GM18502 (cell line): ENCODE measurements at regions not wholly inside any gene's neighbourhood (a gene's known extent, or its start where the extent isn't known, plus 50 kb on each side); places are given as distances from the start of the nearest gene placed in this dataset.
A peak's percentile ranks its signal among the peaks of the same experiment; 100 is the strongest.

ENCODE experiments used
- ATAC-seq: cut with Tn5 transposase; IDR thresholded peaks from one replicate; pipeline ENCODE4 v1.9.1; 2021; ENCODE audit warnings: mild to moderate bottlenecking; ENCODE audit not compliant: unreplicated experiment, poor library complexity

DNA sequence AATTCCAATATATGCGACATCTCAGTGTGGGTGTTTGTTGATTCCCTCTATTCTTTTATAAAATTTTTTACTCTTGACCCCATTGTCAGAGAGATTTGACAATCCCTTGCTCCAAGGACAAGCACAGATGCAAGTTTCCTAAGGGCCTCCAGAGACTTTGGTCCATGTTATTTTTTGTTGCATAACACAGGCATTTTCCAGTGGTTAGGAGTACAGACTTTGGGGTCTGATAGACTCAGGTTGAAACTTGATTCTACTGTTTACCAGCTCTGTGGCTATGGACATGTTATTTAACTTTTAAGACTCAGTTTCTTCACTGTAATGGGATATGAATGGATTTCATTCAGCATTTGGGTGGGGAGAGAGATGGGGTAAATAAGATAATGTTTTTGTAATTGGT, 361.3 kb downstream of the ENC1 start:
- no peak for ATAC-seq

- no peak for ATAC-seq
Measured at GRCh38 chr5:74277418-74277817, 363.1 kb downstream of the ENC1 start.

DNA sequence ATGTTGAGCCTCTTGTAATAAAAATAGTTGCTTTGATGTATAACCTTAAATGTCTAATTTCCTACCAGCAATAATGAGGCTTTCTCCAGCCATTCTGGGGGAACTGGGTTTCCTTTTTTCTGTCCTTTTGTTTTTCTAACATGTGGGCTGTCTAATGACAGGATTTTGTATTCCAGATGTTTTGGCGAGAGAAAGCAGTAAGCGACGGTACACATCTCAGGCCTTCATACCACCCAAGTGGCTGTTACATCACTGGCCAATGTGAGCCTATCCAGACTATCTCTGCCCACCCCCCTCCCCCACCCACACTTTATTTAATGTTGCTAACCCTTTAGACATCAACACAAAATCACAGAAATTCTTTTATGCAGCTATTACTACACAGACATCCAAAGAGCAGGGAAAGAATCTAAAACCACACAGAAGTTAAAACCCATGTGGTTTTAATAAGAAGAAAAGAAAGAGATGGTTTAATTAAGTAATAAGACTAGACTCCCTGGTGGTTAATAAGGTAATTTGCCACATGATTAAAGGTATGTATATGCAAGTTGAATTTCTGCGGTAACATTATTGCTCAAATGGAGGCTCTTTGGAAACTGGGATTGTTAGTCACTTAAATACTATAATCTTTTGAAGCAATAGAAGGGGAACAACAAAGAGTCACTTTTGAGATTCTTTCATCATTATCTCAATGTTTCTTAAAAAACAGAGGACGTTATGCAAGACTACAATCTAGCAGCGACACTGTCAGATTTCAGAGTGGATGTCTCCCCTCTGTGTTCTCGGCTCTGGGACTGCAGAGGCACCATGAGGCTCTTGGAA, 365.1 kb downstream of the ENC1 start:
- no peak for ATAC-seq

GRCh38 chr5:74274326-74274725, 366.2 kb downstream of the ENC1 start:
- ATAC-seq = no peak

DNA sequence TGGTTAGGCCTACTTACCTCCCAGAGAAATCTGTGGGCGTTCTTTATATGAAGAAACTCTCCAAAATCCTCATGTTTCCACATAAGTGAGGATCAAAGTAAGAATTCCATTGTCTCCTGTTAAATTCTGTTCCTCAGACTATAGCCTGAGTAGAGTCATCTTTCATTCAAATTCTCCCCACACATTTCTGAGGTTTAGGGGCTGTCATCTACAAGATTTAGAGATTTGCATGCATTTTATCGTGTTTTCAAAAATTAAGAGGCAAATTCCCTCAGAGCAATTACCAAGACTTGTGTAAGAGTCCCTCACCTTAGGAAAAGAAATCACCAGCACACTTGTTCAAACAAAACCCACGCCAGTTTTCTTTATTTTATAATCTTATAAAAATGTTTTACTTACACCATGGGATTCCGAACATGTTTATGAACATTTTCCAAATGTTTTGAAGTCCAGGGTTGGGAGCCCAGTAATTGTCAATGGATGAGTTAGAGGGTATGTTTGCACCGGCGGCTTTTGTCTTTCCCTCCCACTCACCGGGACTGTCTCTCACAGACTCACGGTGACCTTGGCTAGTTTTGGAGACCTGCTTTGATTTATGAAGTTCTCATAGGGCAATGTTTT, 367.6 kb downstream of the ENC1 start:
- no peak for ATAC-seq

GRCh38 chr5:74272024-74272775, 368.3 kb downstream of the ENC1 start:
- no peak for ATAC-seq

- ATAC-seq = no peak
Measured at GRCh38 chr5:74268297-74268696, 372.2 kb downstream of the ENC1 start.

- ATAC-seq = no peak
Measured at GRCh38 chr5:74266836-74267235, 373.7 kb downstream of the ENC1 start.

DNA sequence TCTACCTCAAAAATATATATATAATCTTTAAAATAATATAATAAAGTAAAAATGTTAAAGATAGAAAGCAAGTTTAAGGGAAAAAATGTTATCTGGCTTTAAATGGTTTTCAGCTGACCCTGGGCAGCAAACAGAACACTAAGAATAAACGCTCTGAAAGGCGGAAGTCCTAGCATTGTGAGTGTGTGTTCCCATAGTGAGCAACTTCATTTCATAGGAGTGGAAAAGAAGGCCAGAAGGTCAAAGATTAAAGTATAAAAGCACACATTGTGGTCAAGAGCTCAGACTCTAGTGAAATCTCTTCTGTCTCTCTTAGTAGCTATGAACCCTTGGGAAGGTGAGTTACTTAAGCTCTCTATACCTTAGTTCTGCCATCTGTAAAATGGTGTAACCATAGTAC, 374.4 kb downstream of the ENC1 start:
- ATAC-seq = no peak

GRCh38 chr5:74262544-74263207, 377.9 kb downstream of the ENC1 start:
- no peak for ATAC-seq

GRCh38 chr5:74261866-74262265, 378.7 kb downstream of the ENC1 start:
- no peak for ATAC-seq

GRCh38 chr5:74261421-74261820, 379.1 kb downstream of the ENC1 start:
- ATAC-seq = no peak

DNA sequence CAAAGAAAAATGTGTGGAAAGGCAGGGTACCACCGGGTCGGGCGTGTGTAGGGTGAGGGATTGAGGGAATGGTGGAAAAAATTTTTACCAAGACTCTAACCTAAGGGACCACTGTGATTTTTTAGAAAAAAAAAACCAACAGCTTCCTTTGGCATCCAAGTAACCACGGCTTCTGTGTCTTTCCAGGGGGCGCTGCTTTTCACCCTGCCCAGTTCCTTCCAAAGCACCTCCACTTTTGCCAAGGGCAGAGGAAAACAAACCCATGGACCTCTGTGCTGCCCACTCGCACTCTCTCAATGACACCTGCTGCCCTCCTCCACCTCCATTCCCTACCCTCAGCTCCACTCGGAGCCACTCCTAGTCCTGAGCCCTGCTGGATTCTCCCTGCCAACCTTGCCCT, 381.0 kb downstream of the ENC1 start:
- no peak for ATAC-seq

- no peak for ATAC-seq
Measured at GRCh38 chr5:74258314-74258665, 382.2 kb downstream of the ENC1 start.

- ATAC-seq = peak; percentile 47
Measured at GRCh38 chr5:74257645-74258313, 382.7 kb downstream of the ENC1 start.

- no peak for ATAC-seq
Measured at GRCh38 chr5:74257060-74257527, 383.4 kb downstream of the ENC1 start.

DNA sequence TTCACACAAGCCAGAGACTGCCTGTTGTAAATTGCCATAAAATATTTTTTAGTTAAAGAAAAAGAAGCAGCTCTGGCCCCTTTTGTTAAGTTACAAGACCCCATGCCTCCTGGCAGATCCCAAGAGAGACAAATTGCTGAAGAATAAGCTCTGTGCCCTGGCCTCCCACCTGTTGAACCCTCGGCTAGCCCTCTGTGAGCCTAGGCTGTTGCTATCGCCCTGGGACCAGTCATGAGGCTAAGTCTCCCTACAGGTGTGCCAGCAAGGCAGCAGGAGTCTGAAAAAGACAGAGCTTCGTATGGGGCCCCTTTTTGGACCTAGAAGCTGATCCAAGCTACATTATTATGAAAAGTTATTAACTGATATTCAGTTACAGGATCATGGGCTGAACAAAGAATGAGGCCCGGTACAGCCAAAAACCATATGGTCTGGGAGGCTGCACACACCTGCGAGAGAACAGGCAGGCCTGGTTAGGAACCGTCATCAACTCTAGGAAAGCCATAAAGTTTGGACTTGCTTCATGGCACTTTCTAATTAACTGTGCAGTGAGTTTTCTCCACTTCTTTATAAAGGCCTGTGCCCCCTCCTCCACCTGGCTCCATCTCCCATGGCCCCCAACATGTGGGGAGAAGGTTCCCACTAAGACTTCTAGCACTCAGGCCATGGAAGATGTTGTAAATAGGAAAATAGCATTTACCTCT, 384.7 kb downstream of the ENC1 start:
- no peak for ATAC-seq

- ATAC-seq = no peak
Measured at GRCh38 chr5:74254257-74254656, 386.3 kb downstream of the ENC1 start.

GRCh38 chr5:74252044-74252443, 388.5 kb downstream of the ENC1 start:
- ATAC-seq = no peak
